ENCODE measurements at regions not wholly inside any gene's neighbourhood (a gene's known extent, or its start where the extent isn't known, plus 50 kb on each side); places are given as distances from the start of the nearest gene placed in this dataset.
A peak's percentile ranks its signal among the peaks of the same experiment; 100 is the strongest.
"Not testable (repeated sequence)": the region's sequence is repeated elsewhere in the genome, so short reads cannot be mapped to it uniquely, and the experiment has no call there.

- TF ChIP-seq CTCF (IDR thresholded peaks at IDR 0.05) (no peak), POLR2A (IDR thresholded peaks at IDR 0.05) (no peak), EP300 (IDR thresholded peaks at IDR 0.05) (no peak)
- peaks cover 0 to 4% (median 0%) of the 10 kb centered on the region in 4 donors for H3K9me3 ChIP-seq
- no peak overlapping the region for H3K4me3 ChIP-seq
- H3K4me1 ChIP-seq: no peaks in the 10 kb centered on the region
- WGBS, 2 donors: 61 to 74% methylated on average over 2 of the region's 2 CpGs
- peak overlapping the region in 1 of 4 donors; percentile 3 for H3K27ac ChIP-seq
- no peaks in the 10 kb centered on the region for H3K36me3 ChIP-seq
- no peak for DNase-seq (ENCODE audit: low spot score in 2 of 2)
- H3K27me3 ChIP-seq: no peaks in the 10 kb centered on the region
Measured at GRCh38 chr6:11418290-11418905, 119.2 kb upstream of the TMEM170B start.

GRCh38 chr6:11416936-11417576 lies 120.5 kb upstream of the TMEM170B start:
- peaks cover 0 to 4% (median 0%) of the 10 kb centered on the region in 4 donors for H3K9me3 ChIP-seq
- no peak overlapping the region for H3K4me3 ChIP-seq
- H3K4me1 ChIP-seq: peaks cover 0 to 4% (median 2%) of the 10 kb centered on the region in 4 donors
- H3K27me3 ChIP-seq: no peaks in the 10 kb centered on the region
- TF ChIP-seq CTCF (IDR thresholded peaks at IDR 0.05) (no peak), POLR2A (IDR thresholded peaks at IDR 0.05) (no peak), EP300 (IDR thresholded peaks at IDR 0.05) (no peak)
- DNase-seq (ENCODE audit: low spot score in 2 of 2): no peak
- no peaks in the 10 kb centered on the region for H3K36me3 ChIP-seq
- H3K27ac ChIP-seq: no peak overlapping the region
- WGBS, 2 donors: 93 to 97% methylated on average over 43 to 49 of the region's 54 CpGs

- not testable (repeated sequence) for H3K27me3 ChIP-seq; H3K27ac ChIP-seq; H3K9me3 ChIP-seq; DNase-seq (ENCODE audit: low spot score in 2 of 2); H3K36me3 ChIP-seq; H3K4me3 ChIP-seq; H3K4me1 ChIP-seq
- WGBS, 2 donors: 79 to 84% methylated on average over 7 of the region's 7 CpGs
Measured at GRCh38 chr6:11416099-11416935, 121.2 kb upstream of the TMEM170B start.

GRCh38 chr6:11415557-11415956 lies 122.0 kb upstream of the TMEM170B start:
- TF ChIP-seq POLR2A (IDR thresholded peaks at IDR 0.05) (no peak), CTCF (IDR thresholded peaks at IDR 0.05) (no peak), EP300 (IDR thresholded peaks at IDR 0.05) (no peak)
- DNase-seq (ENCODE audit: low spot score in 2 of 2): no peak
- H3K36me3 ChIP-seq: no peaks in the 10 kb centered on the region
- no peaks in the 10 kb centered on the region for H3K27me3 ChIP-seq
- 93 to 97% methylated on average over 7 of the region's 7 CpGs for WGBS, 2 donors
- no peaks in the 10 kb centered on the region for H3K9me3 ChIP-seq
- H3K4me1 ChIP-seq: peaks cover 0 to 15% (median 3%) of the 10 kb centered on the region in 4 donors
- no peak overlapping the region for H3K27ac ChIP-seq
- H3K4me3 ChIP-seq: no peak overlapping the region

GRCh38 chr6:11414176-11414963 lies 123.2 kb upstream of the TMEM170B start:
- WGBS, 2 donors: 87 to 93% methylated on average over 2 of the region's 2 CpGs
- no peak overlapping the region for H3K27ac ChIP-seq
- no peaks in the 10 kb centered on the region for H3K9me3 ChIP-seq
- H3K36me3 ChIP-seq: no peaks in the 10 kb centered on the region
- TF ChIP-seq POLR2A (IDR thresholded peaks at IDR 0.05) (no peak), CTCF (IDR thresholded peaks at IDR 0.05) (no peak), EP300 (IDR thresholded peaks at IDR 0.05) (no peak)
- H3K27me3 ChIP-seq: no peaks in the 10 kb centered on the region
- H3K4me3 ChIP-seq: no peak overlapping the region
- H3K4me1 ChIP-seq: peaks cover 0 to 18% (median 3%) of the 10 kb centered on the region in 4 donors
- no peak for DNase-seq (ENCODE audit: low spot score in 2 of 2)
